Neural cell (in vitro differentiated cells): ENCODE measurements at regions not wholly inside any gene's neighbourhood (a gene's known extent, or its start where the extent isn't known, plus 50 kb on each side); places are given as distances from the start of the nearest gene placed in this dataset.

ENCODE experiments used
- H2AFZ ChIP-seq: fragments of 200-600, 300-800 bp; sonication (generic), shearing (Covaris generic); 2 replicates; pipeline ENCODE4 v1.6.0; 2014; ENCODE audit warnings: low read depth, mild to moderate bottlenecking, antibody characterized with exemption, low read length, moderate library complexity
- H3F3A ChIP-seq: fragments of 200-600 bp; shearing (Covaris generic); 2 replicates; pipeline ENCODE4 v1.6.1; 2016; ENCODE audit warnings: mild to moderate bottlenecking, moderate library complexity, mixed read lengths, antibody characterized with exemption, low read length; ENCODE audit not compliant: insufficient read depth, poor library complexity, severe bottlenecking
- H3K27ac ChIP-seq: fragments of 200-600, 300-800 bp; sonication (generic), shearing (Covaris generic); 2 replicates; pipeline ENCODE4 v1.5.1; 2014; ENCODE audit warnings: mild to moderate bottlenecking, low read length, moderate library complexity
- H3K27me3 ChIP-seq: fragments of 300-800, 200-600 bp; sonication (generic), shearing (Covaris generic); 2 replicates; pipeline ENCODE4 v1.6.0; 2014; ENCODE audit warnings: mild to moderate bottlenecking, low read depth, low read length, moderate library complexity; ENCODE audit not compliant: insufficient read depth
- H3K36me3 ChIP-seq: fragments of 300-800, 200-600 bp; sonication (generic), shearing (Covaris generic); 2 replicates; pipeline ENCODE4 v1.5.1; 2014; ENCODE audit warnings: mild to moderate bottlenecking, antibody characterized with exemption, low read length, moderate library complexity; ENCODE audit not compliant: insufficient read depth
- H3K4me2 ChIP-seq: fragments of 300-800, 200-600 bp; sonication (generic), shearing (Covaris generic); 2 replicates; pipeline ENCODE4 v1.6.0; 2014; ENCODE audit warnings: mild to moderate bottlenecking, low read length
- H3K4me3 ChIP-seq: fragments of 300-800, 200-600 bp; sonication (generic), shearing (Covaris generic); 2 replicates; pipeline ENCODE4 v1.5.1; 2014; ENCODE audit warnings: mild to moderate bottlenecking, low read length, moderate library complexity
- H3K79me2 ChIP-seq: fragments of 200-600 bp; shearing (Covaris generic); replicated peaks from 2 replicates; pipeline ENCODE4 v1.6.0; 2014; ENCODE audit warnings: mild to moderate bottlenecking, low read length, moderate library complexity; ENCODE audit not compliant: insufficient read depth
- H3K9ac ChIP-seq: fragments of 300-800, 200-600 bp; sonication (generic), shearing (Covaris generic); 2 replicates; pipeline ENCODE4 v1.6.1; 2016; ENCODE audit warnings: mild to moderate bottlenecking, low read length, mixed read lengths
- H3K9me2 ChIP-seq: fragments of 200-600 bp; shearing (Covaris generic); 2 replicates; pipeline ENCODE4 v1.6.1; 2016; ENCODE audit warnings: mild to moderate bottlenecking, low read length, mixed read lengths; ENCODE audit not compliant: insufficient read depth
- H3K9me3 ChIP-seq: fragments of 200-600, 300-800 bp; sonication (generic), shearing (Covaris generic); 2 replicates; pipeline ENCODE4 v1.6.1; 2016; ENCODE audit warnings: mild to moderate bottlenecking, mixed run types, low read length, moderate library complexity, mixed read lengths
- H4K20me1 ChIP-seq: fragments of 200-600 bp; shearing (Covaris generic); 2 replicates; pipeline ENCODE4 v1.6.1; 2016; ENCODE audit warnings: mild to moderate bottlenecking, mixed run types; ENCODE audit not compliant: insufficient read depth
- CTCF ChIP-seq: fragments of 450-650 bp; IDR thresholded peaks from 2 replicates; pipeline ENCODE4 v1.5.1; 2014; ENCODE audit warnings: antibody characterized with exemption, mild to moderate bottlenecking, moderate library complexity; ENCODE audit not compliant: poor library complexity, severe bottlenecking
- EP300 ChIP-seq: fragments of 450-650 bp; conservative IDR thresholded peaks from 2 replicates; pipeline ENCODE4 v1.6.1; 2014; ENCODE audit warnings: antibody characterized with exemption, mild to moderate bottlenecking, moderate library complexity; ENCODE audit not compliant: poor library complexity, severe bottlenecking
- EZH2 ChIP-seq: fragments of 200-600, 300-800 bp; shearing (Covaris generic), sonication (generic); IDR thresholded peaks from 2 replicates; pipeline ENCODE4 v1.6.1; 2014; ENCODE audit warnings: antibody characterized with exemption, low read length, borderline replicate concordance, mild to moderate bottlenecking; ENCODE audit not compliant: insufficient read depth, poor library complexity, severe bottlenecking
- MXI1 ChIP-seq: fragments of 450-650 bp; conservative IDR thresholded peaks from 2 replicates; pipeline ENCODE4 v1.6.1; 2014; ENCODE audit warnings: antibody characterized with exemption, mild to moderate bottlenecking; ENCODE audit not compliant: poor library complexity, severe bottlenecking
- POLR2AphosphoS5 ChIP-seq: IDR thresholded peaks from 2 replicates; pipeline ENCODE4 v1.6.1; 2012
- RAD21 ChIP-seq: fragments of 450-650 bp; conservative IDR thresholded peaks from 2 replicates; pipeline ENCODE4 v1.6.1; 2014; ENCODE audit warnings: antibody characterized with exemption, mild to moderate bottlenecking, moderate library complexity
- SMC3 ChIP-seq: fragments of 450-650 bp; conservative IDR thresholded peaks from 2 replicates; pipeline ENCODE4 v1.6.1; 2014; ENCODE audit warnings: antibody characterized with exemption, mild to moderate bottlenecking, moderate library complexity; ENCODE audit not compliant: poor library complexity
- TAF1 ChIP-seq: IDR thresholded peaks from 2 replicates; pipeline ENCODE4 v1.6.1; 2012; ENCODE audit warnings: low read depth
- TF ChIP-seq, protein P1 (sequence below): IDR thresholded peaks from 2 replicates; pipeline ENCODE4 v1.6.1; 2012; ENCODE audit warnings: borderline replicate concordance

DNA sequence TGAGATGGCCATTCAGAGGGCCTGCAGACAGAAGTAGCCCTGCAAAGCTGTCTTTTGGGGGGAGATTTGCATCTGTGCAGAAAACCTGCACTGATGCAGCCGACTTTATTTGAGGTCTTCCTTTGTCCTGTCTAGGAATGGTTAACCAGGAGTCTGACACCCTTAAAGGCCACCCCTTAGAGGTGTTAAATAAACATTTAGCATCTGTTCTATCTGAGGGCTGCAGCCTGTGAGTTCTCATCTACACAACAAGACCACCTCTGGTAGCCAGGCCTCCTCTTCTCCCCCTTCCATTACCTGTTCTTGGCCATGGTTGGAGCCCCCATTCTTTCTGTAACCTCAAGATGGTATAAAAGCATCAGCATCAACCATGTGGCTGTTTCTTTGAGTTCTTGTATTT is 214.4 kb upstream of the HS6ST1 start:
- Histone ChIP-seq H3K4me3 (no peak overlapping the region), H3K4me2 (no peak overlapping the region), H3K9me3 (no peaks in the 10 kb centered on the region), H2AFZ (no peak overlapping the region), H3F3A (no peaks in the 10 kb centered on the region), H3K9ac (no peak overlapping the region), H3K27ac (no peak overlapping the region), H3K9me2 (no peaks in the 10 kb centered on the region), H4K20me1 (no peaks in the 10 kb centered on the region), H3K36me3 (no peaks in the 10 kb centered on the region), H3K79me2 (no peaks in the 10 kb centered on the region), H3K27me3 (no peaks in the 10 kb centered on the region)
- TF ChIP-seq RAD21 (no peak), EZH2 (no peak), TAF1 (no peak), EP300 (no peak), POLR2AphosphoS5 (no peak), CTCF (no peak), SMC3 (no peak), MXI1 (no peak)
- TF ChIP-seq, protein P1, sequence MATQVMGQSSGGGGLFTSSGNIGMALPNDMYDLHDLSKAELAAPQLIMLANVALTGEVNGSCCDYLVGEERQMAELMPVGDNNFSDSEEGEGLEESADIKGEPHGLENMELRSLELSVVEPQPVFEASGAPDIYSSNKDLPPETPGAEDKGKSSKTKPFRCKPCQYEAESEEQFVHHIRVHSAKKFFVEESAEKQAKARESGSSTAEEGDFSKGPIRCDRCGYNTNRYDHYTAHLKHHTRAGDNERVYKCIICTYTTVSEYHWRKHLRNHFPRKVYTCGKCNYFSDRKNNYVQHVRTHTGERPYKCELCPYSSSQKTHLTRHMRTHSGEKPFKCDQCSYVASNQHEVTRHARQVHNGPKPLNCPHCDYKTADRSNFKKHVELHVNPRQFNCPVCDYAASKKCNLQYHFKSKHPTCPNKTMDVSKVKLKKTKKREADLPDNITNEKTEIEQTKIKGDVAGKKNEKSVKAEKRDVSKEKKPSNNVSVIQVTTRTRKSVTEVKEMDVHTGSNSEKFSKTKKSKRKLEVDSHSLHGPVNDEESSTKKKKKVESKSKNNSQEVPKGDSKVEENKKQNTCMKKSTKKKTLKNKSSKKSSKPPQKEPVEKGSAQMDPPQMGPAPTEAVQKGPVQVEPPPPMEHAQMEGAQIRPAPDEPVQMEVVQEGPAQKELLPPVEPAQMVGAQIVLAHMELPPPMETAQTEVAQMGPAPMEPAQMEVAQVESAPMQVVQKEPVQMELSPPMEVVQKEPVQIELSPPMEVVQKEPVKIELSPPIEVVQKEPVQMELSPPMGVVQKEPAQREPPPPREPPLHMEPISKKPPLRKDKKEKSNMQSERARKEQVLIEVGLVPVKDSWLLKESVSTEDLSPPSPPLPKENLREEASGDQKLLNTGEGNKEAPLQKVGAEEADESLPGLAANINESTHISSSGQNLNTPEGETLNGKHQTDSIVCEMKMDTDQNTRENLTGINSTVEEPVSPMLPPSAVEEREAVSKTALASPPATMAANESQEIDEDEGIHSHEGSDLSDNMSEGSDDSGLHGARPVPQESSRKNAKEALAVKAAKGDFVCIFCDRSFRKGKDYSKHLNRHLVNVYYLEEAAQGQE = no peak

GRCh38 chr2:128534688-128535392 is 216.2 kb upstream of the HS6ST1 start:
- no peak overlapping the region for H3K4me2 ChIP-seq

More at GRCh38 chr2:128534688-128535392, 216.2 kb upstream of the HS6ST1 start:
- Histone ChIP-seq H3K79me2 (no peaks in the 10 kb centered on the region), H3K9ac (no peak overlapping the region), H2AFZ (no peak overlapping the region), H3K4me3 (no peak overlapping the region), H4K20me1 (no peaks in the 10 kb centered on the region), H3K27ac (no peak overlapping the region), H3K36me3 (no peaks in the 10 kb centered on the region), H3F3A (no peaks in the 10 kb centered on the region), H3K9me3 (no peaks in the 10 kb centered on the region), H3K9me2 (no peaks in the 10 kb centered on the region), H3K27me3 (no peaks in the 10 kb centered on the region)
- no peak for TF ChIP-seq CTCF
- no peak for TF ChIP-seq POLR2AphosphoS5
- TF ChIP-seq RAD21 = no peak
- TF ChIP-seq, protein P1 = no peak
- TF ChIP-seq TAF1 = no peak
- TF ChIP-seq EZH2 = no peak
- no peak for TF ChIP-seq SMC3
- no peak for TF ChIP-seq MXI1
- TF ChIP-seq EP300 = no peak
